Left kidney (tissue), 1 donor: ENCODE measurements at regions not wholly inside any gene's neighbourhood (a gene's known extent, or its start where the extent isn't known, plus 50 kb on each side); places are given as distances from the start of the nearest gene placed in this dataset.
"Not testable (repeated sequence)": the region's sequence is repeated elsewhere in the genome, so short reads cannot be mapped to it uniquely, and the experiment has no call there.

Experiments
- DNase-seq: peaks from one replicate; pipeline ENCODE4 v3.0.0-alpha.2; 2013

GRCh38 chr6:153984811-153985210 lies 54.2 kb upstream of the OPRM1 start:
- no peak for DNase-seq

GRCh38 chr6:153980171-153980570 lies 58.9 kb upstream of the OPRM1 start:
- DNase-seq, result no peak

- not testable (repeated sequence) for DNase-seq
These were observed 60.0 kb upstream of the OPRM1 start for GRCh38 chr6:153978911-153979548.

- DNase-seq, result no peak
These were observed 61.9 kb upstream of the OPRM1 start for GRCh38 chr6:153976921-153977693.

GRCh38 chr6:153966001-153966400 lies 73.0 kb upstream of the OPRM1 start:
- DNase-seq, result no peak

GRCh38 chr6:153963352-153963751 lies 75.7 kb upstream of the OPRM1 start:
- DNase-seq, result no peak

GRCh38 chr6:153962555-153962954 lies 76.5 kb upstream of the OPRM1 start:
- DNase-seq, result no peak

GRCh38 chr6:153960741-153961140 lies 78.3 kb upstream of the OPRM1 start:
- DNase-seq, result no peak

GRCh38 chr6:153960281-153960680 lies 78.8 kb upstream of the OPRM1 start:
- DNase-seq, result no peak

GRCh38 chr6:153959276-153959675 lies 79.8 kb upstream of the OPRM1 start:
- no peak for DNase-seq

GRCh38 chr6:153958860-153959259 lies 80.2 kb upstream of the OPRM1 start:
- no peak for DNase-seq

GRCh38 chr6:153957394-153957793 lies 81.6 kb upstream of the OPRM1 start:
- DNase-seq, result no peak

- DNase-seq, result no peak
These were observed 82.2 kb upstream of the OPRM1 start for GRCh38 chr6:153956808-153957207.

GRCh38 chr6:153949616-153950015 lies 89.4 kb upstream of the OPRM1 start:
- DNase-seq, result no peak

- DNase-seq, result peak; percentile 19
These were observed 91.1 kb upstream of the OPRM1 start for GRCh38 chr6:153947808-153948447.

GRCh38 chr6:153944201-153944600 lies 94.8 kb upstream of the OPRM1 start:
- no peak for DNase-seq

- DNase-seq, result no peak
These were observed 96.7 kb upstream of the OPRM1 start for GRCh38 chr6:153942361-153942760.

GRCh38 chr6:153941768-153942167 lies 97.3 kb upstream of the OPRM1 start:
- DNase-seq, result peak; percentile 3

- no peak for DNase-seq
These were observed 100.2 kb upstream of the OPRM1 start for GRCh38 chr6:153938876-153939275.

- DNase-seq, result no peak
These were observed 107.6 kb upstream of the OPRM1 start for GRCh38 chr6:153931431-153931830.

- DNase-seq, result no peak
These were observed 111.2 kb upstream of the OPRM1 start for GRCh38 chr6:153927867-153928266.

- no peak for DNase-seq
These were observed 140.5 kb upstream of the OPRM1 start for GRCh38 chr6:153898360-153899059.

- no peak for DNase-seq
These were observed 156.6 kb upstream of the OPRM1 start for GRCh38 chr6:153882411-153882810.
